ENCODE measurements at regions not wholly inside any gene's neighbourhood (a gene's known extent, or its start where the extent isn't known, plus 50 kb on each side); places are given as distances from the start of the nearest gene placed in this dataset.
"Not testable (repeated sequence)": the region's sequence is repeated elsewhere in the genome, so short reads cannot be mapped to it uniquely, and the experiment has no call there.

- DNase-seq = no peak
Measured at GRCh38 chr2:240383099-240383758, 52.2 kb upstream of the GPC1 start.

GRCh38 chr2:240383871-240384700 lies 51.4 kb upstream of the GPC1 start:
- DNase-seq = no peak

- DNase-seq = no peak
Measured at GRCh38 chr2:240384711-240385450, 50.6 kb upstream of the GPC1 start.

GRCh38 chr2:240385451-240386161 lies 49.9 kb upstream of the GPC1 start:
- not testable (repeated sequence) for DNase-seq

Small RNAs in the stretch of these regions (small RNA-seq; reads per million reads assigned to genes)
- gene RF00012 = 0.12 reads per million
